ENCODE measurements at regions not wholly inside any gene's neighbourhood (a gene's known extent, or its start where the extent isn't known, plus 50 kb on each side); places are given as distances from the start of the nearest gene placed in this dataset.

- no peak for TF ChIP-seq CTCF (IDR thresholded peaks at IDR 0.05; ENCODE audit: low read length, missing control alignments)
- DNase-seq (ENCODE audit: low read depth): no peak
- H3K4me3 ChIP-seq (replicated peaks; ENCODE audit: low read depth, low read length): no peak overlapping the region
These were observed 316.9 kb downstream of the QKI start for GRCh38 chr6:163731215-163732013.

- DNase-seq (ENCODE audit: low read depth): no peak
- no peak for TF ChIP-seq CTCF (IDR thresholded peaks at IDR 0.05; ENCODE audit: low read length, missing control alignments)
- no peak overlapping the region for H3K4me3 ChIP-seq (replicated peaks; ENCODE audit: low read depth, low read length)
These were observed 316.0 kb downstream of the QKI start for GRCh38 chr6:163730246-163731210.

- no peak for TF ChIP-seq CTCF (IDR thresholded peaks at IDR 0.05; ENCODE audit: low read length, missing control alignments)
- no peak for DNase-seq (ENCODE audit: low read depth)
- H3K4me3 ChIP-seq (replicated peaks; ENCODE audit: low read depth, low read length): no peak overlapping the region
These were observed 314.8 kb downstream of the QKI start for GRCh38 chr6:163729127-163729872.

- TF ChIP-seq CTCF (IDR thresholded peaks at IDR 0.05; ENCODE audit: low read length, missing control alignments): no peak
- no peak overlapping the region for H3K4me3 ChIP-seq (replicated peaks; ENCODE audit: low read depth, low read length)
- DNase-seq (ENCODE audit: low read depth): no peak
These were observed 314.1 kb downstream of the QKI start for GRCh38 chr6:163728442-163729126.

- no peak for DNase-seq (ENCODE audit: low read depth)
- H3K4me3 ChIP-seq (replicated peaks; ENCODE audit: low read depth, low read length): no peak overlapping the region
- no peak for TF ChIP-seq CTCF (IDR thresholded peaks at IDR 0.05; ENCODE audit: low read length, missing control alignments)
These were observed 311.6 kb downstream of the QKI start for GRCh38 chr6:163726037-163726695.
